ENCODE measurements at regions not wholly inside any gene's neighbourhood (a gene's known extent, or its start where the extent isn't known, plus 50 kb on each side); places are given as distances from the start of the nearest gene placed in this dataset.

GRCh38 chr3:159850481-159850880 is 138.2 kb upstream of the IL12A start:
- DNase-seq (ENCODE audit: low read depth in 4 of 4, low spot score in 2 of 4) = no peak

- DNase-seq (ENCODE audit: low read depth in 4 of 4, low spot score in 2 of 4) = no peak
Observed at GRCh38 chr3:159852266-159852665, 136.4 kb upstream of the IL12A start.

- no peak for DNase-seq (ENCODE audit: low read depth in 4 of 4, low spot score in 2 of 4)
Observed at GRCh38 chr3:159852821-159853505, 135.7 kb upstream of the IL12A start.

GRCh38 chr3:159853506-159853864 is 135.2 kb upstream of the IL12A start:
- no peak for DNase-seq (ENCODE audit: low read depth in 4 of 4, low spot score in 2 of 4)

- DNase-seq (ENCODE audit: low read depth in 4 of 4, low spot score in 2 of 4) = no peak
Observed at GRCh38 chr3:159854500-159855124, 134.0 kb upstream of the IL12A start.

GRCh38 chr3:159855599-159856346 is 132.9 kb upstream of the IL12A start:
- DNase-seq (ENCODE audit: low read depth in 4 of 4, low spot score in 2 of 4) = no peak

- DNase-seq (ENCODE audit: low read depth in 4 of 4, low spot score in 2 of 4) = no peak
Observed at GRCh38 chr3:159856590-159857104, 132.0 kb upstream of the IL12A start.

- no peak for DNase-seq (ENCODE audit: low read depth in 4 of 4, low spot score in 2 of 4)
Observed at GRCh38 chr3:159857840-159858239, 130.8 kb upstream of the IL12A start.

- DNase-seq (ENCODE audit: low read depth in 4 of 4, low spot score in 2 of 4) = no peak
Observed at GRCh38 chr3:159858650-159859049, 130.0 kb upstream of the IL12A start.

GRCh38 chr3:159859424-159859823 is 129.2 kb upstream of the IL12A start:
- no peak for DNase-seq (ENCODE audit: low read depth in 4 of 4, low spot score in 2 of 4)

- no peak for DNase-seq (ENCODE audit: low read depth in 4 of 4, low spot score in 2 of 4)
Observed at GRCh38 chr3:159859836-159860235, 128.8 kb upstream of the IL12A start.

GRCh38 chr3:159860269-159861116 is 128.1 kb upstream of the IL12A start:
- DNase-seq (ENCODE audit: low read depth in 4 of 4, low spot score in 2 of 4) = no peak

GRCh38 chr3:159861369-159861987 is 127.2 kb upstream of the IL12A start:
- DNase-seq (ENCODE audit: low read depth in 4 of 4, low spot score in 2 of 4) = no peak

- no peak for DNase-seq (ENCODE audit: low read depth in 4 of 4, low spot score in 2 of 4)
Observed at GRCh38 chr3:159865041-159865579, 123.5 kb upstream of the IL12A start.

- DNase-seq (ENCODE audit: low read depth in 4 of 4, low spot score in 2 of 4) = no peak
Observed at GRCh38 chr3:159866201-159866746, 122.4 kb upstream of the IL12A start.

GRCh38 chr3:159867372-159867771 is 121.3 kb upstream of the IL12A start:
- no peak for DNase-seq (ENCODE audit: low read depth in 4 of 4, low spot score in 2 of 4)

GRCh38 chr3:159870723-159871122 is 117.9 kb upstream of the IL12A start:
- DNase-seq (ENCODE audit: low read depth in 4 of 4, low spot score in 2 of 4) = no peak

GRCh38 chr3:159872374-159873109 is 116.1 kb upstream of the IL12A start:
- DNase-seq (ENCODE audit: low read depth in 4 of 4, low spot score in 2 of 4) = no peak

- DNase-seq (ENCODE audit: low read depth in 4 of 4, low spot score in 2 of 4) = no peak
Observed at GRCh38 chr3:159875116-159875515, 113.5 kb upstream of the IL12A start.

Measured in left renal cortex interstitium (tissue), 4 donors.